ENCODE measurements at regions not wholly inside any gene's neighbourhood (a gene's known extent, or its start where the extent isn't known, plus 50 kb on each side); places are given as distances from the start of the nearest gene placed in this dataset.

DNA sequence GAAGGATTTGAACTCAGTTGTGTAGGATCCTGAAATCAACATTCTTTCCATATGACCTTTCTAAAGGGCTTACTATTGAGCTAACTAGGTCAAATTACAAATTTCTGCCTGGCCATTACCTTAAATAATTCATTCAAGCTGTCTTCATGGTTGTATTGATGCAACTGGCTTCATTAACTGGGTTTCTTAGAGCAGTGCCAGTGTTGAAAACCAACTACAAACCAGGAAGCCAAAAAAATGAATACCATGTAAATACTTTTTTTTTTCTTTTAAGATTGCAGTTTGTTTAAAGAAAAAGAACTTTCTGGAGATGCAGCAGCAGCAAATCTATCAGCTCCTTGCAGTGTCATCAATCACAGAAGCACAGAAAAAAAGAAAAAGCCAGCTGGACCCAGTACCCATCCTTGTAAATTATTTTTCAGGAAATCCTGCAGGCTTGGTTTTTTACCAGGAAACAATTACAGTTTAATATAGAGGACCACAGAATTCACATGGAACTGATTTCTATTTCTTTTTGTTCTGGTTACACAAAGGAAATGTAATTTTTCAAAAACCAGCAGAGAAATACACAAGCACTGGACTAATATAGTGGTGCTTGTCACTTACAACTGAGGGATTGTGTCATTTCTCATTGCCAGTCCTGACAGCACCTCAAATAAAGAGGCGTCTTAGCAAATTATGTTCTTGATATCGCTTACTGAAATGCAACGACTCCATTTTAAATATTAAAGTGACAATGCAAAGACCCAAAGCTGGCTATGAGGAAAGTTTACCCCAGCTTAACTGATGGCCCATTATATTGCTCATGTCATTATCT is 131.9 kb downstream of the TMEM26 start:
- TF ChIP-seq, protein P1, sequence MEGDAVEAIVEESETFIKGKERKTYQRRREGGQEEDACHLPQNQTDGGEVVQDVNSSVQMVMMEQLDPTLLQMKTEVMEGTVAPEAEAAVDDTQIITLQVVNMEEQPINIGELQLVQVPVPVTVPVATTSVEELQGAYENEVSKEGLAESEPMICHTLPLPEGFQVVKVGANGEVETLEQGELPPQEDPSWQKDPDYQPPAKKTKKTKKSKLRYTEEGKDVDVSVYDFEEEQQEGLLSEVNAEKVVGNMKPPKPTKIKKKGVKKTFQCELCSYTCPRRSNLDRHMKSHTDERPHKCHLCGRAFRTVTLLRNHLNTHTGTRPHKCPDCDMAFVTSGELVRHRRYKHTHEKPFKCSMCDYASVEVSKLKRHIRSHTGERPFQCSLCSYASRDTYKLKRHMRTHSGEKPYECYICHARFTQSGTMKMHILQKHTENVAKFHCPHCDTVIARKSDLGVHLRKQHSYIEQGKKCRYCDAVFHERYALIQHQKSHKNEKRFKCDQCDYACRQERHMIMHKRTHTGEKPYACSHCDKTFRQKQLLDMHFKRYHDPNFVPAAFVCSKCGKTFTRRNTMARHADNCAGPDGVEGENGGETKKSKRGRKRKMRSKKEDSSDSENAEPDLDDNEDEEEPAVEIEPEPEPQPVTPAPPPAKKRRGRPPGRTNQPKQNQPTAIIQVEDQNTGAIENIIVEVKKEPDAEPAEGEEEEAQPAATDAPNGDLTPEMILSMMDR (IDR thresholded peaks at IDR 0.05; ENCODE audit: low read depth, low read length) = no peak
- Histone ChIP-seq H3K36me3 (no peaks in the 10 kb centered on the region), H3K9me3 (ENCODE audit: severe bottlenecking) (no peaks in the 10 kb centered on the region), H3K4me3 (ENCODE audit: low read depth, low read length) (no peak overlapping the region), H3K27me3 (ENCODE audit: insufficient read depth, low read depth, severe bottlenecking) (no peaks in the 10 kb centered on the region), H3K27ac (no peak overlapping the region)
- no peak for DNase-seq

DNA sequence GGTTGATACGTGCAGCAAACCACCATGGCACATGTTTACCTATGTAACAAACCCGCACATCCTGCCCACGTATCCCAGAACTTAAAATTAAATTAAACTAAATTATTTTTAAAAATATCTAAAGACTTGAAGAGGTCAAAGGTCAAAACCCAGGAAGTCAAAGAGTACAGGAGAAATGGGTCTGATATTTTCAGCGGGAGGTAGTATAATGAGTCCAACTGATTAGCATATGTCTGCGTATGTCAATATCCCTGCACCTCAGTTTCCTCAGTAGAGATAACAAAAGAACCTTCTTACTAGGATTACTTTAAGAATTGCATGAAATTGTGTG is 133.0 kb downstream of the TMEM26 start:
- DNase-seq = no peak
- no peaks in the 10 kb centered on the region for H3K27me3 ChIP-seq (ENCODE audit: insufficient read depth, low read depth, severe bottlenecking)

DNA sequence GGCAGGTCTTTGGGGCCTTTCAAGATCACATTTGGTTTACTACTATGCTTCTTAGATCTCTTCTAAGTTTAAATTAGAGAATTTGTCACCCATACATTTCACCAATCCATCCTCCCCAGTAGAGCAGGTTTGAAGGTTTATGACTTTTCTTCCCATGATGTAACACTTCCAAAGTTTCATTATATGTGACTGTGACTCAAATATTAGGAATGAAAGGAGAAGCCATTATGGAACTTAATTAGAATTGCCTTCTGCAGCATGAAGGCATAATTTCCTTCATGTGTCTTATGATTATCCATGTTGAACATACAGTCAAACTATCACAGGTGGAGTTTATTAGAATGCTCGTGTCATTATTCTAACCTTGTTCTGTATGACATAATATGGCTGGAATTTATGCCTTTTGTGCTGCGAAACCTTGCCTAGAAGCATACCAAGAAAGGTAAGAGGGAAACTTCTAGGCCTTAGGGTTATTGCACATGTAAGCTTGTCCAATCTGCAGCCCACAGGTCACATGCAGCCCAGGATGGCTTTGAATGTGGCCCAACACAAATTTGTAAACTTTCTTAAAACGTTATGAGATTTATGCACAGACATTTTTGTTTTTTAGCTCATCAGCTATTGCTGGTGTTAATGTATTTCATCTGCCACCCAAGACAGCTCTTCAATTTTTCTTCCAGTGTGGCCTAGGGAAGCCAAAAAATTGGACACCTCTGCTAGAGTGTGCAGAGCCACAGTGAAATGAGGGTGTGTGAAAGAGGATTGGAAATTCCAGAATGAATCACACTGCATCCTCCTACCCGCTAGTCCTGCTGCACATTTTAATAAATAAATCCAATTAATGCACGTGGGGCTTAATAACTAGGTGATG is 133.6 kb downstream of the TMEM26 start:
- TF ChIP-seq, protein P1 (IDR thresholded peaks at IDR 0.05; ENCODE audit: low read depth, low read length) = no peak
- no peak for DNase-seq

More for the DNA sequence above, 133.0 kb downstream of the TMEM26 start:
- Histone ChIP-seq H3K4me3 (ENCODE audit: low read depth, low read length) (no peak overlapping the region), H3K9me3 (ENCODE audit: severe bottlenecking) (no peaks in the 10 kb centered on the region), H3K36me3 (no peaks in the 10 kb centered on the region), H3K27ac (no peak overlapping the region)
- TF ChIP-seq, protein P1 (IDR thresholded peaks at IDR 0.05; ENCODE audit: low read depth, low read length) = no peak

DNA sequence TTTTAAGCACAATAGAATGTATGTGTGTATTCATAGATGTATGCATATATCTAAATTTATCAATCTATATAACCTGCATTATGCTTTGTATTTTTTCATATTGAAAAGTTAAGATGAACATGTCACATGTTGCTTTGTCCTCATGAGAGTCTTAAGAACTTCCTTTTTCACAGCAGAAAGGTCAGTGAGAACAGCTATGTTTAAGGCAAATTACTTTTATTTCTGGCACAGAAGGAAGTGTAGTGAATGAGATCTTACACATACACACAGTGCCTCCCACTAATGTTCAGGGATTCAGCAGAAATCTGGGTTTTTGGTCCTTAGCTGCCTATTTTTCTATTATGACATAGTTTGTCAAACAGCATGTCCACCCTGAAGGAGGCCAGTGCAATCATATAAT is 134.8 kb downstream of the TMEM26 start:
- Histone ChIP-seq H3K27ac (no peak overlapping the region), H3K27me3 (ENCODE audit: insufficient read depth, low read depth, severe bottlenecking) (no peaks in the 10 kb centered on the region), H3K9me3 (ENCODE audit: severe bottlenecking) (no peaks in the 10 kb centered on the region), H3K36me3 (no peaks in the 10 kb centered on the region), H3K4me3 (ENCODE audit: low read depth, low read length) (no peak overlapping the region)
- no peak for DNase-seq
- TF ChIP-seq, protein P1 (IDR thresholded peaks at IDR 0.05; ENCODE audit: low read depth, low read length) = no peak

More for the DNA sequence above, 133.6 kb downstream of the TMEM26 start:
- no peak overlapping the region for H3K4me3 ChIP-seq (ENCODE audit: low read depth, low read length)
- no peaks in the 10 kb centered on the region for H3K27me3 ChIP-seq (ENCODE audit: insufficient read depth, low read depth, severe bottlenecking)
- H3K36me3 ChIP-seq = no peaks in the 10 kb centered on the region
- H3K27ac ChIP-seq = no peak overlapping the region
- H3K9me3 ChIP-seq (ENCODE audit: severe bottlenecking) = no peaks in the 10 kb centered on the region

DNA sequence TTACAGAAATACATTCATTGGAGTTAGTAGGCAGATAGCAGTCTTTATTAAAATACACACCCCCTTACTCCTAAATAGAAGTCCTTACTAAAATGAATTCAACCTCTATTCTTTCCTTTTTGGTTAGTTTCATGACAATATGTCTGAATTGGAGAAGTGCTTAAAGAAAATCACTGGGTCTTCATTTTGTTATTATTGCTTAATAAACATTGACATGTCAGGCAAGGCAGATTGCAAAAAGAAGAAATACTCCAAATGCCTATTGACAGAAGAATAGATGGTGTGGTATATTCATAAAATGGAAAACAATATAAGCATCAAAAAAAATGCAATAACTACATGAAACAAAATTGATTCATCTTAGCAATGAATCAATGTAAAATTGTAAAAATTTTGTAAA is 135.5 kb downstream of the TMEM26 start:
- H3K4me3 ChIP-seq (ENCODE audit: low read depth, low read length) = no peak overlapping the region
- no peaks in the 10 kb centered on the region for H3K27me3 ChIP-seq (ENCODE audit: insufficient read depth, low read depth, severe bottlenecking)
- no peak for DNase-seq
- H3K36me3 ChIP-seq = no peaks in the 10 kb centered on the region
- H3K9me3 ChIP-seq (ENCODE audit: severe bottlenecking) = no peaks in the 10 kb centered on the region
- H3K27ac ChIP-seq = no peak overlapping the region
- TF ChIP-seq, protein P1 (IDR thresholded peaks at IDR 0.05; ENCODE audit: low read depth, low read length) = no peak
